ENCODE measurements at regions not wholly inside any gene's neighbourhood (a gene's known extent, or its start where the extent isn't known, plus 50 kb on each side); places are given as distances from the start of the nearest gene placed in this dataset.

DNA sequence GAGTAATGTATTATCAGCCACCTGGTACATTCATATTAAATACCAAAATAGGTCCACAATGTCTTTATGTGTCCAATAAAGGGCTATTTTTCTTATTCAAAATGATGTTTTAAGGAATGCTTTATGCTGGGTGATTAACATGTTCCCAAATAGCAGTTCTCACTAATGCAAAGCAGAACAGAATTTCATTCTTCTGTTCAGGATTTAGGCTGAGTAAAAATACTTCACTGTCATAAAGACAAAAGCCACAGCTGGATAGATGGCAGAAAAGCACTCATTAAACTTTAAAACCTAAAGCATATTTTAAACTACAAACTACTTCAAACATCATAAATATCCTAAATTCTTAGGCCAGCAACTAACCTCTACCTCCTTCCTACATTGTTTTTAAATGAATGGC, 244.0 kb downstream of the TMA16 start:
- in situ Hi-C loops (cut with MboI; ENCODE audit: low pct_unique_long_range_greater_than_20kb, low sequenced_read_pairs) = no loop called here
- DNase-seq = no peak

DNA sequence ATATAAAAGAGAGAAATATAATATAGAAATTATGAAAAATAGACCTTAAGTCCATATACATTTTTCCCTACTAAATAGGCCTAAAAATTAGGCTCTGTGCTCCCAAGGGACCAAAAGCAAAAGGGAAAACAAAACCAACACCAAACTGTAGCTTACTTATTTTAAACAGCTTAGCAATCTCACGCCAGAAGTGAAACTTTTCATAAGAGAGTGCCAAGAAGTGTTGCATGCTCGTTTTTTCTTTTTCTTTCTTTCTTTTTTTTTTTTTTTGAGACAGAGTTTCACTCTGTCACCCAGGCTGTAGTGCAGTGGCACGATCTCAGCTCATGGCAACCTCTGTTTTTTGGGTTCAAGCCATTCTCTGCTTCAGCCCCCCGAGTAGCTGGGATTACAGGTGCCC, 250.4 kb downstream of the TMA16 start:
- DNase-seq = no peak
- in situ Hi-C loops (cut with MboI; ENCODE audit: low pct_unique_long_range_greater_than_20kb, low sequenced_read_pairs) = no loop called here

GRCh38 chr4:163747293-163747692, 252.8 kb downstream of the TMA16 start:
- DNase-seq = no peak

DNA sequence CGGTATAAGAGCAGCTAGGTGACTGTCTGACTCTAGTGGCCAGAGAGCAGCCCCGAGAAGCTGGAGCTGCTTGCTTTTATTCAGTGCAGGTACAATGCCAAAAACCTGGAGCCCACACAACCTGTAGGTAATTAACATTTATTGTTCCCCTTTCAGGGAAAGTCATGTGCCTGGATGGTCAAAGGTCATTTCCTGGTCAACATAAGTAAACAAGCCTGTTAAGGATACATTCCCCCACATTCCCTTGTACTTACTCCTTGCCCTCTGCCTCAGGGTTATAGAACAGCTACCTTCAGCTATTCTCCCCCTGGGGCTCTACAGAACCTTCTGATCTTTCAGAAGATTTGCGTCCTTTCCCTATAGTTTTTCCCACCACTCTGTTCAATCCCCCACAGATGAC, 253.4 kb downstream of the TMA16 start:
- no peak for DNase-seq
- in situ Hi-C loops (cut with MboI; ENCODE audit: low pct_unique_long_range_greater_than_20kb, low sequenced_read_pairs) = no loop called here

More at GRCh38 chr4:163747293-163747692, 252.8 kb downstream of the TMA16 start:
- in situ Hi-C loops (cut with MboI; ENCODE audit: low pct_unique_long_range_greater_than_20kb, low sequenced_read_pairs) = no loop called here

DNA sequence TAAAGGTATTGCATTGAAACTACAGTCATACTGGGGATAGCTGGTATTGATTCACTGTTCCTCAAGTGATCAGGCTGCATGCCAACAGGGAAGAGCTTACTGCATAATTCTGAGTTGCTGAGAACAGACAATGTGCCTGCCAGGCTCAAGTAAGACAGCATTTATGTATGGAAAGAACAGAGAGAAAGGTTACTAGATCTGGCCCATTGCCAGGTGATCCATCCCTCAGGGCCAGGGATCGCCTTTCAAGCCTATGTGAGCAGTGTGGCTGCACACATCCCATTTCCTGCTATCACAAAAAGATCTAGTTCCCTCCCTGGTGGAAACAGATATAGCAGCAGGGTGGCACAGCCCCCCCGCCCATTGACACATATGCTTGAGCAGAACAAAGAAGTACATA, 254.0 kb downstream of the TMA16 start:
- no peak for DNase-seq
- in situ Hi-C loops (cut with MboI; ENCODE audit: low pct_unique_long_range_greater_than_20kb, low sequenced_read_pairs) = no loop called here

- DNase-seq = peak; percentile 15
- in situ Hi-C loops (cut with MboI; ENCODE audit: low pct_unique_long_range_greater_than_20kb, low sequenced_read_pairs) = no loop called here
Measured at GRCh38 chr4:163755013-163755412, 260.5 kb downstream of the TMA16 start.

- no peak for DNase-seq
- in situ Hi-C loops (cut with MboI; ENCODE audit: low pct_unique_long_range_greater_than_20kb, low sequenced_read_pairs) = no loop called here
Measured at GRCh38 chr4:163757219-163757618, 262.7 kb downstream of the TMA16 start.

DNA sequence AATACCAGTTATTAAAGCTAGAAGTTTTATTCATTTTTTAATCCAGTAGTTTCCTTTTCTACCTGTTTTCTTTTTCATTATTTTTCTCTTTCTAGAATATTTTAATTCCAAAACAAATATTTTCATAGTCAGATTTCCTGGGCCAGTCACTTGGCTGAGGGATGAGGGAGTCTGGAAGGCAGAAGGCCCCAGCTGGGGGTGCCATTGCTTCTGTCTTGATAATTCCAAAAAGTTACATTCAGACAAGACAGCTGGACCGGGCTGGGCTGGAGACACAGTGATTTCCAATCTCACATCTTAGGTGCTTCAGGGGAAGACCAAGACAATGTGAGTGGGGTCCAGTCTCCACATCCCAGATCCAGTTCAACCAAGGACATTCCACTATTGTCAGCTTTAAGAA, 263.5 kb downstream of the TMA16 start:
- DNase-seq = no peak
- in situ Hi-C loops (cut with MboI; ENCODE audit: low pct_unique_long_range_greater_than_20kb, low sequenced_read_pairs) = no loop called here

- in situ Hi-C loops (cut with MboI; ENCODE audit: low pct_unique_long_range_greater_than_20kb, low sequenced_read_pairs) = no loop called here
- DNase-seq = no peak
Measured at GRCh38 chr4:163762741-163763140, 268.3 kb downstream of the TMA16 start.

GRCh38 chr4:163764569-163764968, 270.1 kb downstream of the TMA16 start:
- no peak for DNase-seq
- in situ Hi-C loops (cut with MboI; ENCODE audit: low pct_unique_long_range_greater_than_20kb, low sequenced_read_pairs) = no loop called here

- DNase-seq = no peak
- in situ Hi-C loops (cut with MboI; ENCODE audit: low pct_unique_long_range_greater_than_20kb, low sequenced_read_pairs) = no loop called here
Measured at GRCh38 chr4:163768014-163768413, 273.5 kb downstream of the TMA16 start.

DNA sequence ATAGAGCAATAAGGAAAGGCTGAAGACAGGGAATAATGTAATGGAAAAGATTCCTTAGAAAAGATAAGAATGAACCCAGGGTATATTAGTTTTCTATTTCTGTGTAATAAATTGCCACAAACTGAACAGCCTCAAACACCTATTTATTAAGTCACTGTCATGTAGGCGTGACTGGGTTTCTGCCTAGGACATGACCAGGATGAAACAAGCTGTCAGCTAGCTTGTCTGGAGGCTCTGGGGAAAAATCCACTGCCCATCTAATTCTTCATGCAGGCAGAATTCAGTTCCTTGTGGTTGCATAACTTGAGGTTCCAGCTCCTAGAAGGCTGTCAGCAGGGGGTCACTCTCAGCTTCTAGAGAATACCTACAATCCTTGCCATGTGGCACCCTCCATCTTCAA, 277.7 kb downstream of the TMA16 start:
- in situ Hi-C loops (cut with MboI; ENCODE audit: low pct_unique_long_range_greater_than_20kb, low sequenced_read_pairs) = no loop called here
- no peak for DNase-seq

DNA sequence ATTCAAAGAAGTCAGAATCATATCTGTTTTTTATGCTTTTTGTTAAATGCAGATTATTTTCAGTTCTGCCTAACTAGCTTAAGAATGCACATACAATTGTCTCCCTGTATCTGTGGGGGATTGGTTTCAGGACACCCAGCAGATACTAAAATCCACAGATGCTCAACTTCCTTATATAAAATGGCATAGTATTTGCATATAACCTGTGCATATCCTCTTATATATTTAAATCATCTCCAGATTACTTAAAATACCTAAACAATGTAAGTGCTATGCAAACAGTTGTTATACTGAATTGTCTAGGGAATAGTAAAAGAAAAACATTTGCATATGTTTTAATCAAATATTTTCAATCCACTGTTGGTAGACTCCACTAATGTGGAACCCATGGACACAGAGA, 279.4 kb downstream of the TMA16 start:
- DNase-seq = no peak
- in situ Hi-C loops (cut with MboI; ENCODE audit: low pct_unique_long_range_greater_than_20kb, low sequenced_read_pairs) = no loop called here

DNA sequence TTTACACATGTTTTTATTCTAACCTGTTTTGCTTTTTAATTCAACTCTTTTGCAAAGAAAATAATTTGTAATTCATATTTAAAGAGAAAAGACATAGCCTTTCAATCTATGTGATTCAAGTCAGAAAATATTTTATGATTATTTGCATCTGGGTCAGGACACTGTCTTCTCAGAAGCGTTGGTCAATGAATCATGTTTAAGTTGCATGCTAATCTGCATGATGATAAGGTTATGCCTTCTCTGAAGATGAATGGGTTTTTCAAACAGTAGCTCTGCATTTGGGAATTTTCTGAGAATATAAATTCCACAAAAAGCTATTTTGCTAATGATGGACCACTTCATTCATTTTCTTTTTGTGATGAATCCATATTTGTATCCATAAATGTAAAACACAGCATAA, 282.5 kb downstream of the TMA16 start:
- in situ Hi-C loops (cut with MboI; ENCODE audit: low pct_unique_long_range_greater_than_20kb, low sequenced_read_pairs) = no loop called here
- DNase-seq = no peak

GRCh38 chr4:163781726-163782125, 287.2 kb downstream of the TMA16 start:
- DNase-seq = no peak
- in situ Hi-C loops (cut with MboI; ENCODE audit: low pct_unique_long_range_greater_than_20kb, low sequenced_read_pairs) = no loop called here

- in situ Hi-C loops (cut with MboI; ENCODE audit: low pct_unique_long_range_greater_than_20kb, low sequenced_read_pairs) = no loop called here
- DNase-seq = no peak
Measured at GRCh38 chr4:163790231-163790630, 295.7 kb downstream of the TMA16 start.

DNA sequence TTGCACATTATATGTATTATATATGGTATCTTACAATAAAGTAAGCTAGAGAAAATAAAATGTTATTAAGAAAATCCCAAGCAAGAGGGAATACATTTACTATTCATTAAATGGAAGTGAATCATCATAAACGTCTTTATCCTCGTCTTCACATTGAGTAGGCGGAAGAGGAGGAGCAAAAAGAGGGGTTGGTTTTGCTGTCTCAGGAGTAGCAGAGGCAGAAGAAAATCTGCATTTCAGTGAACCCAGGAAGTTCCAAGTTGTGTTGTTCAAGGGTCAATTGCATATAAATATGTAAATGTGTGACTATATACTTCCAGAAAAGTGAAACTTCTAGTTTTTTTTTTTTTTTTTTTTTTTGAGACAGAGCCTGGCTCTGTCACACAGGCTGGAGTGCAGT, 301.4 kb downstream of the TMA16 start:
- in situ Hi-C loops (cut with MboI; ENCODE audit: low pct_unique_long_range_greater_than_20kb, low sequenced_read_pairs) = no loop called here

GRCh38 chr4:163804001-163804400, 309.5 kb downstream of the TMA16 start:
- no peak for DNase-seq
- in situ Hi-C loops (cut with MboI; ENCODE audit: low pct_unique_long_range_greater_than_20kb, low sequenced_read_pairs) = no loop called here

More for the DNA sequence above, 301.4 kb downstream of the TMA16 start:
- DNase-seq = no peak

DNA sequence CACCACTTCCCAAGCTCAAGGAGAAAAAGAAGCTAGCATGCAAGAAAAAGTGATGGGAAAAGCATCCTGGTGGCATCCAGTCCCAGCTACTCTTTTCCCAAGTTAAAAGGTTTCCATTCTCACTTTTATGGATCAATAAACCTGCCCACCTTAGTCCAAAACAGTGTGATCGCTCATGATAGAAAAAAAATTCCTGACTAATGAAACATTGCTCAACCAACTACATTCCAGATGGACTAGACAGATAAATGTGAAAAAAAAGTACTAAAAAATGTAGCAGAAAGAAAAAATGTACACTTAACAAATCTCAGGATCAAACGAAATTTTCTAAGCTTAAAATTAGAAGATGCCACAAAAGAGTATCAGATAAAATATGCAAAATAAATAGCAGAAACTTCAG, 312.2 kb downstream of the TMA16 start:
- in situ Hi-C loops (cut with MboI; ENCODE audit: low pct_unique_long_range_greater_than_20kb, low sequenced_read_pairs) = no loop called here

DNA sequence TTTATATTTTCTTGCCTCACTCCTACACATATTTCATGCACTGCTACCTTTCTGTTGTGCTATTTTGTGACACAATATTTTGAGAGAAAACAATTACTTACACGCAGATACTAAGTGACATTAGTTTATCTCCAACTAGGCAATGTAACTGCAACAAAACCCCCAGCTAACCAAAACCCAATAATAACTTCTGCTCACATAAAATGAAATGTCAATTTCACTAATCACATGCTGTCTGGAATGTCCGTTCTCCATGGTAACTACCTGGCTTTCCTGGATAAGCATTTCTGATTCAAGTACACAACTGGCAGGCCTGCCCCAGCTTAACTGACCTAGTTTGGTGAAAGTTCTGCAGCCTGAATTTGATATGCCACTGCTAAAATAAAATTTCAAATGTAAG, 313.5 kb downstream of the TMA16 start:
- in situ Hi-C loops (cut with MboI; ENCODE audit: low pct_unique_long_range_greater_than_20kb, low sequenced_read_pairs) = no loop called here

More for the DNA sequence above, 312.2 kb downstream of the TMA16 start:
- DNase-seq = no peak

DNA sequence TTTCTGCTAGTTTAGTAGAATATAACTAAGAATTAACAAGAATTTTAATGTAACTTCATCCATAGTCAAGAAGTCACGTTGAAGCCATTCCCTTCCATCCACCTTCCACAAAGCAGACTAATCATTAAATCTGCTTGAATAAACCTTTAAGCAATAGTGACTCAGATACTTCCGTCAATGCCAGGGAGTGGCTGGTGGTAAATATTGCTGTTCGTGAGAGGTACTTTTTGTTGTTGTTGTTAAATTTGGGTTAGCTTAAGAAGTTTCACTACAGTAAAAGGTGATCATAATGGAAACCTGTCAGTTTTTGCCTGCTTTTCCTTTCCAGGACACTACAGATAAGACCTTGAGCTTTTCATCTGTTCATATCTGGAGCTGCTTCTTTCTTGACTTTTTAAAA, 316.3 kb downstream of the TMA16 start:
- in situ Hi-C loops (cut with MboI; ENCODE audit: low pct_unique_long_range_greater_than_20kb, low sequenced_read_pairs) = no loop called here
- no peak for DNase-seq

More for the DNA sequence above, 313.5 kb downstream of the TMA16 start:
- no peak for DNase-seq

DNA sequence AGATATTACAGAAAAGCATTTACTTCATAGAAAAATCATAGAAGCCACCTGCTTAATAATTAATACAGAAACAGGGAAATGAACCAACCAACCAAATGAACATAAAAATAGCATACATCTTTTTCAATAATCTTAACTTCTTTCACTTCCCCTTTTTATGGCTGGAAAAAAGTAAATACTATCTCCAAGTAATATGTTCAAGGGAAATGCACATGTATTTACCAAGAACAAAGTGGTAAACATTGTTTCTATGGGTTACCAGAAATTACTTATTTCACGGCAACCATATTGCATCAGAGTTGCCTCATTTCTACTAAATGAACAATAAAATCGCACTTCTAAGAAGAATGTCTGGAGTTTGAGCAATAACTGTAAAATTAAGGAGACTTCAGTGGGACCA, 321.3 kb downstream of the TMA16 start:
- no peak for DNase-seq
- in situ Hi-C loops (cut with MboI; ENCODE audit: low pct_unique_long_range_greater_than_20kb, low sequenced_read_pairs) = no loop called here

Measured in KBM-7 (cell line).